Ovary (tissue), 3 donors: ENCODE measurements at regions not wholly inside any gene's neighbourhood (a gene's known extent, or its start where the extent isn't known, plus 50 kb on each side); places are given as distances from the start of the nearest gene placed in this dataset.

ENCODE experiments used
- POLR2A ChIP-seq: fragments of 450-650 bp; IDR thresholded peaks from one replicate; pipeline ENCODE4 v1.6.1; 2017; ENCODE audit warnings: antibody characterized with exemption, mild to moderate bottlenecking, moderate library complexity
- TF ChIP-seq, protein P1 (sequence below), 3 donors: fragments of 450-650 bp in 2 of 3; fragments of 200-600 bp in 1 of 3; IDR thresholded peaks; one replicate each; pipeline versions ENCODE4 v1.5.1 to v1.8.0; 2016 to 2022; ENCODE audit warnings: antibody characterized with exemption in 3 of 3, mild to moderate bottlenecking in 1 of 3
- donor health status: DM: no; HTN: no; CAD: no.

DNA sequence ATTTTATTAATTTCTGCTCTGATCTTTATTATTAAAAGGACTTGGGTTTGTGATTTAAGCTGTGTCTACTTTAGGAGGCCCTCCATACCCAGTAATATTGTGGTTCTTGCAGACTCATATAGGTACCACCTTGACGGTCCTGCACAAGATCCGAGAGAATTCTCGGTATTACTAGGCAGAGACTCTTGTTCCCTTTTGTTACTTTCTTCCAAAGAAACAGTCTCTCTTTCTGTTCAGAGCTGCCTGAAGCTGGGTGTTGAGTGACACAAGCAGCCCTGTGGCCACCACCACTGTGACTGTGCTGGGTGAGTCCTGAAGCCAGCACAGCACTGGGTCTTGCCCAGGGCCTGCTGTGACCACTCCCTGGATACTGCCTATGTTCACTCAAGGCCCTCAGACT, 666.6 kb downstream of the SEMA5A start:
- TF ChIP-seq, protein P1, sequence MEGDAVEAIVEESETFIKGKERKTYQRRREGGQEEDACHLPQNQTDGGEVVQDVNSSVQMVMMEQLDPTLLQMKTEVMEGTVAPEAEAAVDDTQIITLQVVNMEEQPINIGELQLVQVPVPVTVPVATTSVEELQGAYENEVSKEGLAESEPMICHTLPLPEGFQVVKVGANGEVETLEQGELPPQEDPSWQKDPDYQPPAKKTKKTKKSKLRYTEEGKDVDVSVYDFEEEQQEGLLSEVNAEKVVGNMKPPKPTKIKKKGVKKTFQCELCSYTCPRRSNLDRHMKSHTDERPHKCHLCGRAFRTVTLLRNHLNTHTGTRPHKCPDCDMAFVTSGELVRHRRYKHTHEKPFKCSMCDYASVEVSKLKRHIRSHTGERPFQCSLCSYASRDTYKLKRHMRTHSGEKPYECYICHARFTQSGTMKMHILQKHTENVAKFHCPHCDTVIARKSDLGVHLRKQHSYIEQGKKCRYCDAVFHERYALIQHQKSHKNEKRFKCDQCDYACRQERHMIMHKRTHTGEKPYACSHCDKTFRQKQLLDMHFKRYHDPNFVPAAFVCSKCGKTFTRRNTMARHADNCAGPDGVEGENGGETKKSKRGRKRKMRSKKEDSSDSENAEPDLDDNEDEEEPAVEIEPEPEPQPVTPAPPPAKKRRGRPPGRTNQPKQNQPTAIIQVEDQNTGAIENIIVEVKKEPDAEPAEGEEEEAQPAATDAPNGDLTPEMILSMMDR (IDR thresholded peaks at IDR 0.05): no peak
- TF ChIP-seq POLR2A: no peak
